ENCODE measurements at regions not wholly inside any gene's neighbourhood (a gene's known extent, or its start where the extent isn't known, plus 50 kb on each side); places are given as distances from the start of the nearest gene placed in this dataset.

- no peak overlapping the region for H3K9ac ChIP-seq
- no peaks in the 10 kb centered on the region for H3K4me1 ChIP-seq (ENCODE audit: control insufficient read depth in 1 of 2, insufficient read depth in 2 of 2, low read depth in 1 of 2, low read length in 1 of 2)
- no peak overlapping the region for H3K4me3 ChIP-seq (ENCODE audit: low read depth in 2 of 2, low read length in 1 of 2)
- H2AFZ ChIP-seq (ENCODE audit: low read depth): no peak overlapping the region
- ChIA-PET CTCF (no interaction called here), POLR2A (no interaction called here)
- H3K36me3 ChIP-seq (replicated peaks in 1 of 2; ENCODE audit: control insufficient read depth in 1 of 2, insufficient read depth in 2 of 2, low read length in 1 of 2): no peaks in the 10 kb centered on the region
- no peaks in the 10 kb centered on the region for H3F3A ChIP-seq (replicated peaks; ENCODE audit: insufficient read depth)
- DNase-seq: no peak
- H3K4me2 ChIP-seq: no peak overlapping the region
- no peaks in the 10 kb centered on the region for H3K27me3 ChIP-seq (ENCODE audit: insufficient read depth)
- no peaks in the 10 kb centered on the region for H4K20me1 ChIP-seq (ENCODE audit: insufficient read depth)
- no peak overlapping the region for H3K27ac ChIP-seq (ENCODE audit: low read depth in 2 of 2, low read length in 1 of 2)
- no peaks in the 10 kb centered on the region for H3K9me3 ChIP-seq
- no peaks in the 10 kb centered on the region for H3K79me2 ChIP-seq (ENCODE audit: insufficient read depth)
- WGBS (ENCODE audit: low lambda C conversion rate): 89% methylated on average over 8 of the region's 8 CpGs
- TF ChIP-seq TAF1 (IDR thresholded peaks at IDR 0.05; ENCODE audit: borderline replicate concordance, low read depth, low read length) (no peak), SIN3A (IDR thresholded peaks at IDR 0.05; ENCODE audit: borderline replicate concordance, low read depth, low read length) (no peak), ELF1 (IDR thresholded peaks at IDR 0.05) (no peak), EP300 (IDR thresholded peaks at IDR 0.05; ENCODE audit: borderline replicate concordance in 1 of 2, low read depth in 1 of 2, low read length in 1 of 2) (no peak), FOXJ3 (CRISPR knock-in tag; IDR thresholded peaks at IDR 0.05) (no peak), RAD21 (IDR thresholded peaks at IDR 0.05; ENCODE audit: low read length) (no peak), PBX3 (IDR thresholded peaks at IDR 0.05) (no peak), POLR2AphosphoS5 (IDR thresholded peaks at IDR 0.05; ENCODE audit: low read depth, low read length) (no peak), USF1 (IDR thresholded peaks at IDR 0.05; ENCODE audit: borderline replicate concordance, low read depth) (no peak)
- no peaks in the 10 kb centered on the region for H3K9me2 ChIP-seq
These were observed 288.1 kb upstream of the GPC6 start for GRCh38 chr13:92938486-92939020.

GRCh38 chr13:92941167-92941566, 285.4 kb upstream of the GPC6 start:
- Histone ChIP-seq H3K27me3 (ENCODE audit: insufficient read depth) (no peaks in the 10 kb centered on the region), H3K4me3 (ENCODE audit: low read depth in 2 of 2, low read length in 1 of 2) (no peak overlapping the region), H3K9me2 (no peaks in the 10 kb centered on the region), H3K4me2 (no peak overlapping the region), H3K36me3 (replicated peaks in 1 of 2; ENCODE audit: control insufficient read depth in 1 of 2, insufficient read depth in 2 of 2, low read length in 1 of 2) (no peaks in the 10 kb centered on the region), H3K79me2 (ENCODE audit: insufficient read depth) (no peaks in the 10 kb centered on the region), H2AFZ (ENCODE audit: low read depth) (no peak overlapping the region), H3K9ac (no peak overlapping the region), H3K4me1 (ENCODE audit: control insufficient read depth in 1 of 2, insufficient read depth in 2 of 2, low read depth in 1 of 2, low read length in 1 of 2) (no peaks in the 10 kb centered on the region), H4K20me1 (ENCODE audit: insufficient read depth) (no peaks in the 10 kb centered on the region), H3K27ac (ENCODE audit: low read depth in 2 of 2, low read length in 1 of 2) (no peak overlapping the region), H3K9me3 (no peaks in the 10 kb centered on the region), H3F3A (replicated peaks; ENCODE audit: insufficient read depth) (no peaks in the 10 kb centered on the region)
- POLR2A ChIA-PET: no interaction called here
- no peak for DNase-seq
- CTCF ChIA-PET: interaction anchor here (0.6 kb wide), 1 partner anchor 11 kb away, joined by 3 read pairs; no protein-coding TSS in a partner anchor
- TF ChIP-seq PBX3 (IDR thresholded peaks at IDR 0.05) (no peak), USF2 (IDR thresholded peaks at IDR 0.05; ENCODE audit: borderline replicate concordance, low read depth, low read length) (no peak), FOXJ3 (CRISPR knock-in tag; IDR thresholded peaks at IDR 0.05) (no peak), POLR2AphosphoS5 (IDR thresholded peaks at IDR 0.05; ENCODE audit: low read depth, low read length) (no peak), RAD21 (IDR thresholded peaks at IDR 0.05; ENCODE audit: low read length) (no peak), GATA2 (CRISPR knock-in tag; IDR thresholded peaks at IDR 0.05) (no peak), CTCF (IDR thresholded peaks at IDR 0.05) (no peak), NFIC (IDR thresholded peaks at IDR 0.05; ENCODE audit: borderline replicate concordance) (no peak), MEF2A (IDR thresholded peaks at IDR 0.05; ENCODE audit: borderline replicate concordance, low read depth) (no peak)

Data from SK-N-SH (cell line).